ENCODE measurements at regions not wholly inside any gene's neighbourhood (a gene's known extent, or its start where the extent isn't known, plus 50 kb on each side); places are given as distances from the start of the nearest gene placed in this dataset.

DNA sequence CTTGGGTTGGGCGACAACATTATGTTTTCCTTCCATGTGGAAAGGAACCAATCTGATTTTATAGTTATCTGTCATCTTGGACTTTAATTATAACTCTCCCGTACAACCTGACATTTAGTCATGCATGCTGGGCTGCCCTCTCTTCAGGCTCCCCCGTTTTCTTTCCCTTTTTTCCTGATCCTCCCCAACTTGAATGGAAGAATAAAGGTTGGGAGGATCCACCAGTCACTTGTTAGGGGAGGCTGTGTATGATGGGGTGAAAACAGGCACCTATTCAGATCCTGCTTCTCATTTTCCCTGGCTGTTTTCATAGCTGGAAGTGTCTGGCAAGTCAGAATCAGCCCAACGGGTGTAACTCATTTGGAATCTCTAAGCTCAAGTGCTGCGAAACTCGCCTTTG is 267.2 kb upstream of the SALL1 start:
- no peak overlapping the region for H3K27ac ChIP-seq
- WGBS, 10 experiments: 84 to 92% (median 87%) methylated on average over 4 to 6 of the region's 6 CpGs; no CpG with 5 or more reads in 1 of the 10 experiments
- H3K4me3 ChIP-seq: no peak overlapping the region
- in situ Hi-C loops (cut with MboI; ENCODE audit: low pct_unique_long_range_greater_than_20kb in 2 of 9, low sequenced_read_pairs in 9 of 9, unreplicated experiment in 9 of 9): no loop called here
- peaks cover 0 to 5% of the 10 kb centered on the region in 2 donors for H3K4me1 ChIP-seq (replicated peaks in 1 of 2)
- peak in 5 of 8 experiments; percentile 12 to 71 (median 58) for ATAC-seq (replicated peaks in 6 of 8)

GRCh38 chr16:51416926-51417325 is 265.9 kb upstream of the SALL1 start:
- 14 to 100% (median 33%) methylated on average over 1 to 5 of the region's 6 CpGs; no CpG with 5 or more reads in 4 of the 10 experiments for WGBS, 10 experiments
- H3K27ac ChIP-seq: no peak overlapping the region
- in situ Hi-C loops (cut with MboI; ENCODE audit: low pct_unique_long_range_greater_than_20kb in 2 of 9, low sequenced_read_pairs in 9 of 9, unreplicated experiment in 9 of 9): no loop called here
- ATAC-seq (replicated peaks in 6 of 8): peak in 3 of 8 experiments; percentile 56 to 66 (median 63)
- H3K4me1 ChIP-seq (replicated peaks in 1 of 2): peaks cover 0 to 5% of the 10 kb centered on the region in 2 donors
- no peak overlapping the region for H3K4me3 ChIP-seq

- Histone ChIP-seq H3K27ac (no peak overlapping the region), H3K4me3 (no peak overlapping the region), H3K4me1 (replicated peaks in 1 of 2) (peaks cover 6 to 7% of the 10 kb centered on the region in 2 donors)
- 57 to 100% (median 94%) methylated on average over 1 to 2 of the region's 2 CpGs; no CpG with 5 or more reads in 1 of the 10 experiments for WGBS, 10 experiments
- ATAC-seq (replicated peaks in 6 of 8): no peak
- in situ Hi-C loops (cut with MboI; ENCODE audit: low pct_unique_long_range_greater_than_20kb in 2 of 9, low sequenced_read_pairs in 9 of 9, unreplicated experiment in 9 of 9): no loop called here
Observed at GRCh38 chr16:51410125-51410524, 259.1 kb upstream of the SALL1 start.

DNA sequence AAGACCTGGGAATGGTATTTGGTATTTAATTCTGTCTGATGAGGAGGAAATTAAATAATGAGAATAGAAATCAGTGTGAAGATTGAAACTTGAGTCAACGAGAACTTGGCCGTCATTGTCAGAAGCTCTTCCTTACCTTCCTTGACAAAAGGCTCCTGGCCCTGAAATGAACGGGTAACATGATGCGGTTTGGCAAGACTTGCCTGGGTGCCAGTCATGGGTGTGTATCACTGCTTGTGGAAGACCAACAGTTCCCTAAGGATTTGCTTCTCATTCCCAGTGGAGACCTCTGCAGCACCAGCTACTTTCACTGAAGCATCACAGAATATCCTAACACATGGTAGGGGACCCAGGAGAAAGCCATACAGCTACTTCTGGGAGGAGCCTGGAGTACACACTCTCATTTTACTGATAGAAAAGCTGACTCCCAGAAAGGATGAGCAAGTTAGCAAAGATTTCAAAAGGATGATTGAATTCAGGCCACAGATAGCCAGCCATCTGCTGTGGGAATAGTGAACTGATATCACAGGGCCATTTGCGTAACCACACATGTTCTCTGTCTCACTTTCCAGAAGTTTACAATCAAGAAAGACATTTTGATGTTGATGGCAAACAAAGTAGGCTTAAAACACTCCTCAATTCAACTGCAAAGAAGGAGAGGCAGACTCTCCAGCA is 258.1 kb upstream of the SALL1 start:
- Histone ChIP-seq H3K4me3 (no peak overlapping the region), H3K27ac (no peak overlapping the region), H3K4me1 (replicated peaks in 1 of 2) (peaks cover 6 to 7% of the 10 kb centered on the region in 2 donors)
- WGBS, 10 experiments: 75 to 95% (median 92%) methylated on average over 2 to 5 of the region's 5 CpGs; no CpG with 5 or more reads in 1 of the 10 experiments
- ATAC-seq (replicated peaks in 6 of 8): no peak
- in situ Hi-C loops (cut with MboI; ENCODE audit: low pct_unique_long_range_greater_than_20kb in 2 of 9, low sequenced_read_pairs in 9 of 9, unreplicated experiment in 9 of 9): no loop called here

GRCh38 chr16:51408357-51408756 is 257.3 kb upstream of the SALL1 start:
- H3K4me3 ChIP-seq: no peak overlapping the region
- in situ Hi-C loops (cut with MboI; ENCODE audit: low pct_unique_long_range_greater_than_20kb in 2 of 9, low sequenced_read_pairs in 9 of 9, unreplicated experiment in 9 of 9): no loop called here
- peaks cover 6 to 7% of the 10 kb centered on the region in 2 donors for H3K4me1 ChIP-seq (replicated peaks in 1 of 2)
- WGBS, 10 experiments: 0 to 100% (median 52%) methylated on average over 1 to 4 of the region's 4 CpGs; no CpG with 5 or more reads in 3 of the 10 experiments
- ATAC-seq (replicated peaks in 6 of 8): peak in 2 of 8 experiments; percentile 67 to 94
- no peak overlapping the region for H3K27ac ChIP-seq

DNA sequence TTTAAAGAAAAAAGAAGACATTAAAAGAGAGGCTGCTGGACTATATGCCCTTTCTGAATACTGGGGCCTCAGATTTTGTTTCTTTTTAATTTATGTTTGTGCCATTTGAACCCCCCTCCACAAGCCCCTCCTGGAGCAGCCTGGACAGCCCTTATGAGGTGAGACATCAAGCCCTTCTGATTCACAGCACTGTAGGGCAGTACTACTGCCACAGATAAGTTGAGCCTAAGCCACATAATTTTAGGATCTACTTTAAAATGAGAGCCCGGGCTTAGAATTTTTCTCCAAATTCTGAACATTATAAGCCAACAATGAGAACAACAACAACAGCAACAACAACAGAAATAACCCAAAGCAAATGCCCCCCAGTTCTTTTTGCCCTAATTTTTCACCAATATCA is 256.9 kb upstream of the SALL1 start:
- in situ Hi-C loops (cut with MboI; ENCODE audit: low pct_unique_long_range_greater_than_20kb in 2 of 9, low sequenced_read_pairs in 9 of 9, unreplicated experiment in 9 of 9): no loop called here
- Histone ChIP-seq H3K27ac (no peak overlapping the region), H3K4me3 (no peak overlapping the region), H3K4me1 (replicated peaks in 1 of 2) (peaks cover 6 to 7% of the 10 kb centered on the region in 2 donors)
- ATAC-seq (replicated peaks in 6 of 8): peak in 1 of 8 experiments; percentile 23
- 40 to 100% (median 85%) methylated on average over 1 of the region's 1 CpG; no CpG with 5 or more reads in 2 of the 10 experiments for WGBS, 10 experiments

DNA sequence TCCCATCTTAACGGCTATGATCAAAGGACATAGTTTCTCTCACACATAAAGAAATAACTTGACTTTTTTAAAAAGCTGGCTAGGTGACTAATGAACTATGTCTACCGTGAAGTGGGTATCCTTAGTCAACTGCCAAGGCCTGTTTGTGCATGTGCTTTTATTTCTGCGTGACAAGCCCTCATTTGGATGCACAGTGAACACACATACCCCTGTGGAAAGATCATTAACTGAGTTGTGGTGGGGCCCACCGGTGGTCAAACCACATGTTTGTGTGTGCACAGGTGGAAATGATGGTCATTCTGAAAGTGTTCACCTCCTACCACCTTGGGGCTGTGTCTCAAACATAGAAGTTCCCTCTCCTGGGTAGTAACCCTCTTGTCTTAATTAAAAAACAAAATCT is 256.1 kb upstream of the SALL1 start:
- Histone ChIP-seq H3K4me3 (no peak overlapping the region), H3K27ac (no peak overlapping the region), H3K4me1 (replicated peaks in 1 of 2) (peaks cover 6 to 7% of the 10 kb centered on the region in 2 donors)
- WGBS, 10 experiments: 90 to 100% (median 96%) methylated on average over 1 to 4 of the region's 4 CpGs; no CpG with 5 or more reads in 2 of the 10 experiments
- in situ Hi-C loops (cut with MboI; ENCODE audit: low pct_unique_long_range_greater_than_20kb in 2 of 9, low sequenced_read_pairs in 9 of 9, unreplicated experiment in 9 of 9): no loop called here
- no peak for ATAC-seq (replicated peaks in 6 of 8)

DNA sequence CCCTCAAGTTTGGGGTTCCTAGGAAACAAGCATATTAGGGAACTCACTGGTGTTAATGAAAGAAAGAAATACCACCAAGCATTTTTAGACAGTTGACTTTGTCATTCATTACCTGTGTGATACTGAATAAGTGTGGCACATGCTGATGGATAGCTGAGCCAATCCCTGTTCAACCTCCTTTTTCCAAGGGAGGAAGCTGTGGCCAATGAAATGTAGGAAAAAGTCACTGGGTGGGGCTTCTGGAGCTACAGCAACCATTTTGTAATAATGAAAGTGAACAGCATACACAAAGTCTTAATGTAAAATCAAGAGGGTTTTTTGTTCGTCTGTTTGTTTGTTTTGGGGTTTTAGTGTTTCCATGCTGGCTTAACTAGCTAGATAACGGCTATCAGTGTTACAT is 254.3 kb upstream of the SALL1 start:
- H3K4me3 ChIP-seq: no peak overlapping the region
- H3K4me1 ChIP-seq (replicated peaks in 1 of 2): peaks cover 6 to 7% of the 10 kb centered on the region in 2 donors
- ATAC-seq (replicated peaks in 6 of 8): no peak
- H3K27ac ChIP-seq: no peak overlapping the region
- WGBS, 10 experiments: 43 to 100% (median 89%) methylated on average over 1 to 2 of the region's 2 CpGs; no CpG with 5 or more reads in 2 of the 10 experiments
- in situ Hi-C loops (cut with MboI; ENCODE audit: low pct_unique_long_range_greater_than_20kb in 2 of 9, low sequenced_read_pairs in 9 of 9, unreplicated experiment in 9 of 9): no loop called here

GRCh38 chr16:51404386-51404785 is 253.3 kb upstream of the SALL1 start:
- in situ Hi-C loops (cut with MboI; ENCODE audit: low pct_unique_long_range_greater_than_20kb in 2 of 9, low sequenced_read_pairs in 9 of 9, unreplicated experiment in 9 of 9): no loop called here
- WGBS, 10 experiments: 57 to 100% (median 100%) methylated on average over 1 of the region's 1 CpG; no CpG with 5 or more reads in 4 of the 10 experiments
- Histone ChIP-seq H3K4me1 (replicated peaks in 1 of 2) (peaks cover 3 to 7% of the 10 kb centered on the region in 2 donors), H3K27ac (no peak overlapping the region), H3K4me3 (no peak overlapping the region)
- ATAC-seq (replicated peaks in 6 of 8): no peak

GRCh38 chr16:51402785-51403184 is 251.7 kb upstream of the SALL1 start:
- ATAC-seq (replicated peaks in 6 of 8): peak in 3 of 8 experiments; percentile 47 to 72 (median 62)
- Histone ChIP-seq H3K4me3 (no peak overlapping the region), H3K4me1 (replicated peaks in 1 of 2) (no peaks in the 10 kb centered on the region), H3K27ac (no peak overlapping the region)
- WGBS, 10 experiments: 0 to 100% (median 85%) methylated on average over 1 to 3 of the region's 3 CpGs
- in situ Hi-C loops (cut with MboI; ENCODE audit: low pct_unique_long_range_greater_than_20kb in 2 of 9, low sequenced_read_pairs in 9 of 9, unreplicated experiment in 9 of 9): no loop called here

- in situ Hi-C loops (cut with MboI; ENCODE audit: low pct_unique_long_range_greater_than_20kb in 2 of 9, low sequenced_read_pairs in 9 of 9, unreplicated experiment in 9 of 9): no loop called here
- H3K27ac ChIP-seq: no peak overlapping the region
- no peaks in the 10 kb centered on the region for H3K4me1 ChIP-seq (replicated peaks in 1 of 2)
- H3K4me3 ChIP-seq: no peak overlapping the region
- peak in 3 of 8 experiments; percentile 57 to 72 (median 70) for ATAC-seq (replicated peaks in 6 of 8)
- WGBS, 10 experiments: 67 to 100% (median 86%) methylated on average over 1 of the region's 1 CpG; no CpG with 5 or more reads in 5 of the 10 experiments
Observed at GRCh38 chr16:51402298-51402697, 251.2 kb upstream of the SALL1 start.

DNA sequence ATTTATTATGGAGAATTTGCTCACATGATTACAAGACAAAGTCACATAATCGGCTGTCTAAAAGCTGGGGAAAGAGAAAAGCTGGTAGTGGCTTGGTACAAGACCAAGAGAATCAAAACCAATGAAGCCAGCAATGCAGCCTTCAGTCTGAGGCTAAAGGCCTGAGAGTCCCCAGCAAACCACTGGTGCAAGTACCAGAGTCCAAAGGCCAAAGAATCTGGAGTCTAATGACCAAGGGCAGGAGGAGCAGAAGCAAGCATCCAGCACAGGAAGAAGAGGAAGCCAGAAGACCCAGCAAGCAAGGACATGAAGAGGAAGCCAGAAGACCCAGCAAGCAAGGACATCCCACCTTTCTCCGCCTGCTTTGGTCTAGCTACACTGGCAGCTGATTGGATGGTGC is 250.6 kb upstream of the SALL1 start:
- no peak for ATAC-seq (replicated peaks in 6 of 8)
- WGBS, 10 experiments: 30 to 100% (median 100%) methylated on average over 1 to 2 of the region's 2 CpGs; no CpG with 5 or more reads in 2 of the 10 experiments

DNA sequence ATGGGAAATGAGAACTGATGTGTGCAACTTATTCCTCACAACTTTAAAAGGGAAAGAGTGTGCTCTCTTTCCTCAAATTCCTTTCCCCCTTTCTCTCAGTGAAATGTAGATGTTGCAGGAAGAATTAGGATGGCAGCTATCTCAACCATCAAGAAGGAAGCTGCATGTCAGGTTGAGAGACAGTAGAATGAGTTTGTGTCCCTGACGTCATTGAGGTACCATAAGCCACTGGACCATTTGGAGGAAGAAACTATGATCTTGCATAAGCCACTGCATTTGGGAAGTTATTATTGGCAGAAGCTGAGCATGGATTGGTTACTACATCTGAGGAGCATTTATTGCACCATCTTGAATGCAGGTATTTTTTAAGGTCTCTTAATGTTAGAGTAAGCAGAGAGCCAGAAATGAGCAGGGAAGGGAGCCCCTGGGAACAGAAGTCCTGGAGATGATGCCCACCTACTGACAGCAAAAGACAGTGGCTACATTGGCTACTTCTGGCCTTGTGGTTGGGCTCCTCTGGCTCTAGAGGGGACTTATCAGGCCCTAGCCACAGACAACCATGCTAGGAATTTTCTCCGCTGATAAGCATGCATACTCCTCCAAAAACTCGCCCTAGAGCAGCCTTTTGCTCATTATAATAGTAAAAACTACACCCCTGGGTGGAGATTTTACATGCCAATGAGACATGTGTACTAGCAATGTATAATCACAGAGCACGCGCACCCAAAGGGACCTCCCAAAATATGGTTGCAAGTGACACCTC is 249.0 kb upstream of the SALL1 start:
- no peak overlapping the region for H3K4me3 ChIP-seq
- in situ Hi-C loops (cut with MboI; ENCODE audit: low pct_unique_long_range_greater_than_20kb in 2 of 9, low sequenced_read_pairs in 9 of 9, unreplicated experiment in 9 of 9): loop anchor here in 1 of 9 experiments (25.0 kb wide), 1 partner anchor 362 kb away; no protein-coding TSS in a partner anchor
- peak in 3 of 8 experiments; percentile 10 to 68 (median 33) for ATAC-seq (replicated peaks in 6 of 8)
- H3K27ac ChIP-seq: no peak overlapping the region
- no peaks in the 10 kb centered on the region for H3K4me1 ChIP-seq (replicated peaks in 1 of 2)
- 32 to 91% (median 67%) methylated on average over 1 to 5 of the region's 5 CpGs; no CpG with 5 or more reads in 3 of the 10 experiments for WGBS, 10 experiments

More for the DNA sequence above, 250.6 kb upstream of the SALL1 start:
- in situ Hi-C loops (cut with MboI; ENCODE audit: low pct_unique_long_range_greater_than_20kb in 2 of 9, low sequenced_read_pairs in 9 of 9, unreplicated experiment in 9 of 9): no loop called here
- no peak overlapping the region for H3K27ac ChIP-seq
- H3K4me3 ChIP-seq: no peak overlapping the region
- H3K4me1 ChIP-seq (replicated peaks in 1 of 2): no peaks in the 10 kb centered on the region

Data from motor neuron (in vitro differentiated cells).